ENCODE measurements at regions not wholly inside any gene's neighbourhood (a gene's known extent, or its start where the extent isn't known, plus 50 kb on each side); places are given as distances from the start of the nearest gene placed in this dataset.
"Not testable (repeated sequence)": the region's sequence is repeated elsewhere in the genome, so short reads cannot be mapped to it uniquely, and the experiment has no call there.

GRCh38 chr9:26142631-26143030 lies 464.4 kb upstream of the TUSC1 start:
- no peak for ATAC-seq

DNA sequence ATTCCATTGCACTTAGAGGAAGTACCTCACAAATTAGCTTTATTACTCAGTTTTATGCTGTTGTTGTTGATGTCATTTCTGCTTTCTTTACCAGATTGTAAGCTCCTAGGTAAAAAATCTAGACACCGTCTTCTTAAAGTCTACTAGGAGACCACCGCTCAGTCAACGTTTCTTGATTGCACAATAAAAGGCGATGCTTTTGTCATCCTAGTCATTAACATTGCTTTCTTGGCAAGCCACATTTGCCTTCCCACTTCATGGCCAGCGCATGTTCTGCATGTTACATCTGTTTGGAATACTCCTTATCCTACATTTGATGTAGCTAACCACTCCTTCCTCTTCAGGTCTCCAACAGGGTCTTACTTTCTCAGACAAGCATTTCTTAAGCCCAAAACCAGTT lies 464.0 kb upstream of the TUSC1 start:
- ATAC-seq, result no peak

DNA sequence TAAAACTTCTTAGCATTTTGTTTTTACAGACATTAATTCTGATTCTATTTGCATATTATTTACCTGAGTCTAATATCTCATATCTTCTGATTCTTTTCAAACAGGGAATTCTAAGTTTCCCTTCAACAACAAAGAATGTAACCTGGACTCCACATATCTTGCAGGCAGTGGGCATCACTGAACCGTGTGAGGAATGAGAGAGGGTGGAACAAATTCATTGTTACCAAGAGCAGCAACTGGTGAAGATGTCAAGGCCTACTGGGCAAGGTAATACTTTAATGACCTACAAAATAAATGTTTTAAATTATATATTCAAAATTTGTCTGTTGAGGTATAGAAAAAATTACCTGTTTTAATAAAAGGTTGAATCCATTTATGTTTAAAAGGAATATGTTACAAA lies 455.3 kb upstream of the TUSC1 start:
- no peak for ATAC-seq

DNA sequence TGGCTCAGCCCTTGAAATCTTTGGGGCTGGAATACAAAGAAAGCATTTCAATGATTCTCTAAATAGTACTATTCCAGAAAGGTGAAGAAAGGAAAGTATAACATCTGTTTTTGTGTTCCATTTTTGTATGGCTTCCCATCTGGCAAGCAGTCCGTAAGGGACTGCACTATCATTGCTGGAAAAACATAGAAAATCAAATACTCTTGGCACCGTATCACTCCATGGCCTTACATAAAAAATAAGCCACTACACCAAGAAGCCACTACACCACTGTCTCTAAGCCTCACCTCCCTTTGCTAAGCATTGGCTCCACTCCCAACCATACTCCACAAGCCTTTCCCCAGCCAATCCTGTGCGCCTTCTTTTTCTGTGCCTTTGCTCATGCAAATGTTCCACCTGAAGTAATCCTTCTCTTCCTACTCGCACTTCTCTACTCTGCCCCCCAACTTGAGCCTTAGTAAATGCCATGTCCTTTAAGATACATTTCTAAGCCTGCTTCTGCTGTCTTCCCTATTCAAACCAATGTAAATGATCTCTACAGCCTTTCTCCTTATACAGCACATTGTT lies 454.6 kb upstream of the TUSC1 start:
- ATAC-seq, result no peak

DNA sequence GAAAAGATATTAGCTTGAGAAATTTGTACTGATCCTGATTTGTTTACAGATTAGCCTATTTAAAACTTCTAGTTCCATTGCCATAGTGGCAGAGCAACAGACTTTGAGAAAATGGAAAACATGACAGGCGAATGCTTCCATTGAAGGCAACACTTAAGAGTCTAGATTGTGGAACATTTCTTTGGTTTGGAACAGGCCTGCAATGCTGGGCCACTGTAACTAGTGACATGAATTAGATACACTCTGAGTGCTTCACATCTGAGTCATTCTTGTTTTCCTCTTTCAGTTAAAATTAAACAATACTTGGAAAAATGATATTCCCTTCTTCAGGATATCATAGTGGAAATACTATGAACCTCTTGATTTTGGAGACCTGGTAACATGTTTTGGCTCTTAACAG lies 453.6 kb upstream of the TUSC1 start:
- ATAC-seq, result no peak

DNA sequence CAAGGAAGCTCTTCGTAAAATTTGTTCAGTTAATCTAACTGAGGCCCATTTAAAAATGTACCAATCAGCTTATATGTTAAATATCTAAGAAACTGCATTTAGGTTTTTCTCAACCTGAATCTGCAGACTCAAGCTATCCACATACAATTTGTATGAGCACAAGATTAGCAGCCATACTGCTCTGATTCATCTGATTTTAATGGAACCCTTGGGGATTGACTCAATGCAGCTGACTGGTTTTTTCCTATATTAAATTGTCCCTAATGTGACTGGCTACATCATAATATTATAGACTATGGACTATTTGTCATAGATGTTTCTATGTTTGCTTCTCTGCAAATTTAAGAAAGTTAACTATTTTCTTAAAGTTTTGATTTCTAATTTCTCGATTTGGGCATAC lies 451.0 kb upstream of the TUSC1 start:
- no peak for ATAC-seq

GRCh38 chr9:26125693-26126092 lies 447.4 kb upstream of the TUSC1 start:
- no peak for ATAC-seq

DNA sequence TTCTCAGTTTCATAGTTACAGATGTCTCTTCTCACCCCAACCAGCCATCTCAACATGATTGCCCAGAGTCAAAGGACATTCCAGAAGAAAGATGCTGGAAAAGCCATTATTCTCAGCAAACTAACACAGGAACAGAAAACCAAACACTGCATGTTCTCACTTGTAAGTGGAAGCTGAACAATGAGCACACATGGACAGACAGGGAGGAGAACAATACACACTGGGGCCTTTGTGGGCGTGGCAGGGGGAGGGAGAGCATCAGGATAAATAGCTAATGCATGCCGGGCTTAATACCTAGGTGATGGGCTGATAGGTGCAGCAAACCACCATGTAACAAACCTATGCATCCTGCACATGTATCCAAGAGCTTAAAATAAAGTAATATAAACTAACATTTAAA lies 437.8 kb upstream of the TUSC1 start:
- ATAC-seq, result not testable (repeated sequence)

GRCh38 chr9:26112724-26113123 lies 434.5 kb upstream of the TUSC1 start:
- no peak for ATAC-seq

DNA sequence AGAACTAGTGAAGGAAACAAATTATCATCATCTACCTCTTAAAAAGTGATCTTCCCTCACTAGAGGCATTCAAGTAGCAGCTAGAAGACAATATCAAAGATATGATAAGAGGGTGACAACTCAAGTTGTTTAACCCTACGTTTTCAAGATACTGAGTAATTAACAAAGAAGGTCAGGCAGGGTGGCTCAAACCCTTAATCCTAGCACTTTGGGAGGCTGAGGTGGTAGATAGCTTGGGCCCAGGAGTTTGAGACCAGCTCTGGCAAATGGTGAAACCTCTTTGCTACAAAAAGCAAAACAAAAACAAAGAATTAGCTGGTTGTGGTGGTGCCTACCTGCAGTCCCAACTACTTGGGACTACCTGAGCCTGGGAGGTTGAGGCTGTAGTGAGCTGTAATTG lies 408.2 kb upstream of the TUSC1 start:
- no peak for ATAC-seq

DNA sequence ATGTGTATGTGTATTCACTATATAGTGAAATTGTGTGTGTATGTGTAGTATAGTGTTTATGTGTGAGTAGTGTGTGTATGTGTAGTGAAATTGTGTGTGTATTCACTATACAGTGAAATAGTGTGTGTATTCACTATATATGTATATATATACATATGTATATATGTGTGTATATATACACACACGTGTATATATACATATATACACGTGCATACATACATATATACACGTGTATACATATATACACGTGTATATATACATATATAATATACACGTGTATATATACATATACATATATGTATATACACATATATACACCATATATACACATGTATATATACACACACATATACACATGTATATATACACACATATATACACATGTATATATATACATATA lies 403.6 kb upstream of the TUSC1 start:
- no peak for ATAC-seq

DNA sequence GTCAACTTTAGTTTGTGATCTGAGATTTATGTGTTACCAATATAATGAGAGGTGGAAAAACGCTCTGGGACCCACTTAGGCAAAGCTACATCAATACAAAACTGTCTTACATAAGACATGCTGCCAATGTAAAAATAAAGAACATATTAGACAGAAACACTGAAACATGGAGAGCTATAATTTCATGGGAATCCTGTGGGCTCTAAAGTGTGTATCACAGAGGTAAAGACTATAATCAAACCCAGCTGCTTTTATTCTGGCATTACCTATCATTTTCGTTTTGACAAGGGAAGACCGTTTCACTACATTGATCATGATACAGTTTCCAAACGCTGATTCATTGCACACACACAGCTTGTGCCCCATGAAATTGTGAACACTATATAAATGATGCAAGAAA lies 400.5 kb upstream of the TUSC1 start:
- ATAC-seq, result no peak

DNA sequence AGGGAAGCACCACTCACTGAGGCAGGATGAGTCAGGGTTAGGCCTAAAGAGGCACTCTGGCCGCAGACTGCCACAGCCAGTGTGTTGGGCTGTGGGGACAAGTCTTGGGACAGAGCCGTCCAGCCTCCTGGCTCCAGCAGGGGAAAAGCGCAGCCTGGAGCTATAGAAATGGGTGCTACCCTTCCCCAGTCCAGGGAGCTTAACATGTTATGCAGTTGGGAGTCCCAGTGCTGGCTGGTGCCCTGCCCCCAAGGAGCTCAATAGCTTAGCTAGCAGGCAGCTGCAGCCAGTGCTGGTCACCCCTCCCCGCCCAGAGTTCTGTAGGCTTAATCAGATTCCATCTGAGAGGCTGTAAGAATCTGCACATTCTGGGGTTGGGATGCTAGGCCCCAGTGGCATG lies 399.6 kb upstream of the TUSC1 start:
- ATAC-seq, result no peak

GRCh38 chr9:26067608-26068007 lies 389.4 kb upstream of the TUSC1 start:
- no peak for ATAC-seq

GRCh38 chr9:26066237-26066636 lies 388.0 kb upstream of the TUSC1 start:
- ATAC-seq, result no peak

DNA sequence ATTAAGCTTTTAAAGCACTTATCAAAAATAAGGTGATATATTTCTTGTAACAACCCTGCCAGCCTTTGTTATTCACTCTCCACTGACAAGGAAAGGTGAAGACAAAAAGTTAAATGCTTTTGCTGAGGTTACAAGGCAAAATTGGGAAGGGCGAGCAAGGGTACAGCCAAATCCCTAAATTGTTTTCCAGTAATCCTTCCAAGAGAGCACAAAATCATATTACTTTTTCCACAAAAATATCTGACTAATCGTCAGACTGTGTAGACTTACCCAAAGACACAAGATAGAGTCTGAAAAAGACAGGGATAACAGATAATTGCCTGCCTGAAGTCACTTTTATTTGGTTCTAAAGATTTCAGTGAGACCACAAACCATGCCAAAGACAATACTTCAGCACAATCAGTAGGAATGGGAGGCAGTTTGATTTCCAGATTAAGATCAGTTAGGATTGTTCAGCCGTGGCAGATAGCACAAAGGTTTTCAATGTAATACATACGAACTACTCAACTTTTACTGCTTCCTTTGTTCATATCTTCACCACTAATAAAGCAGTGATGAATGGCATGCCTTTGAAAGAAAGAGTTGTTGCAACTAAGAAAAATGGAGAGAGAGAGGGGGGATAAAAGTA lies 383.8 kb upstream of the TUSC1 start:
- ATAC-seq, result no peak

GRCh38 chr9:26058111-26058895 lies 380.1 kb upstream of the TUSC1 start:
- no peak for ATAC-seq

DNA sequence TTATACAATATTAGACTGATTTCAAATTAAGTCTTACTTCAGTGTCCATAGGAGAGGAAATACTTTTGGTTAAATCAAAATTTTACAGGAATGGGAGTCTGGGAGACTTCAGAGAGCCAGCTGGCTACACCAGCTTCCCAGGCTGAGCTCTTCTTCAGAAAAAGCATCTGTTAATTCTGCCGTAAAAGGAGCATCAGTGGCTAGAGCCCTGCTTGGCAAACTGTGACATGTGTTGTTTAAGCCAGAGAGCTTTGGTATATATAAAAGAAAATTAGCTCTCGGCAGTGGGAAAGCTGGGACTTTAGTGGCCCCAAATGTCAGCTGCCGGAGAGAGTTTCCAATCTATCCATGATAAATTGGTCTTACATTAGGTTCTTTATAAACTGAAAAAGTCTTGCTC lies 378.8 kb upstream of the TUSC1 start:
- ATAC-seq, result no peak

DNA sequence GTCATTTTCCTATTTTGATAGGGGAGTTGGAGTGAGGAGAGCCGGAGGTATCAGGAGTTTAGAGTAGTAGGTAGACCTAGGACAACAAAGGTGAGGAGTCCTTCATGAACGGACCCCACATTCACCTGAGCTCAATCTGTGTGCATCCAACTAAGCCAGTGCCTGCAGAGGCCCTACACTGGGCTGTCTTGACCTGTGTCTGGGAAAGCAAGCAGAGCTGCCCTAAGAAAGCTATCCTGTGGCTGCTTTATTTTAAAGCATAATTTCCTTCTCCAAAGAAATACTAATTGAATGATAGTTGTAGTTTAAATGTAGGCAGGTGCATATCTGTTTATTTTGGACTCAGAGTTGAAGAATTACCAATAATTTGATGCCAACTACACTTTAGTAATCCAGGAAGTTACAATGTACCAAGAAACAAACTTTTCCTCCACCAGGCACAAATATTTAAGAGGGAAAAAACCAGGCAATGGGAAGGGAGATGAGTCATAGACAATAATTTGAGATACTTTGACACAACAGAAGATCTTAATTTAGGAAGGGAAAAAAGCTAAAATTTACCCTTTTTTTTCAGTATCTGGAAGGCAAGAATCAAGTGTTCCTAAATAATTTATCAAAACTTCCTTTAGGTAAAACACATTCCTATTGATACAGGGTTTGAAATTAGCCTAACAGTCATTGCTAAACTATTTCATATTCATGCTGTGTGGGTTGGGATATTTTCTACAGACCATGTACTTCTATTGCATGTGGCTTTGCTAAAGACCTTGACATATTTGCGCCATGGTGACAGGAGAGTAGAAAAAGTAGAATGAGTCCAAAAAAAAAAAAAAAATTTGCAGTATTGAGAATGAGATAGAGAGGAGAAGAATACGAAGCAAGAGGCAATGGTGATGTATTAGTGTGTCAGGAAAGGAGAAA lies 376.6 kb upstream of the TUSC1 start:
- no peak for ATAC-seq

- ATAC-seq, result no peak
These were observed 375.7 kb upstream of the TUSC1 start for GRCh38 chr9:26053954-26054353.

DNA sequence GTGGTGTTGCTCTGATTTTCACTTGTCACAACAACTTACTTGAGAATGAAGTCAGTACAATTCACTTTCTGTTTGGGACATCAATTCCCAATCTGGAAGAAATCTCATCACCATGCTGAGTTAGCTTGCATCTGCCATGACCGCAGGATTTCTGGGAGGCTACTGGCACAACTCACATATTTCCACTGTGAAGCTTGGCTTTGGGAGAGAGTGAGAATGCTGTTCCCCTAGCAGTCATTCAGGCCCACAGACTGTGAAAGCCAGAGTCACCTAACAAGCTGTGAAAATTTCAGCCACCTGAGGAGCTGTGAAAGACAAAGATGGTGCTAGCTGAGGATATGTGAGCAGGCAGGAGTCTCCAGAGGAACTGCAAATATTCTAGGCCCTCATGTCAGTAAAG lies 365.2 kb upstream of the TUSC1 start:
- ATAC-seq, result no peak

DNA sequence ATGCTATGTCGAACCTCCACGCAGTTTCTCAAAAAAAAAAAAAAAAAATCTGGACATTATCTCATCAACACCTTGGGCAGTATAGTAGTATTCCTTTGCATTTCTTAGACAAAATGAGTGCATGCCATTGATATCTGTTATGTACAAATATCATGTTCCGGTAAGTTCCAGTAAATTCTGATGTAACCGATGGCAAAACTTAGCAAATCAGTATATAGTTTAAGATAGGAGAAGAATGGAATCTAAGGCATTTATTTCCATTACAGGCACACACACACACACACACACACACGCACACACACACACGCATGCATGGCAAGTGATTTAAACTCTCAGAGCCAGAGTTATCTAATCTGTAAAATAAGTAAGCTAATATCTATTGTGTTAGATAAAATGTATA lies 356.5 kb upstream of the TUSC1 start:
- ATAC-seq, result no peak

- ATAC-seq, result no peak
These were observed 355.1 kb upstream of the TUSC1 start for GRCh38 chr9:26033336-26033735.

Data from esophagus mucosa (tissue), 1 donor.